ENCODE measurements at regions not wholly inside any gene's neighbourhood (a gene's known extent, or its start where the extent isn't known, plus 50 kb on each side); places are given as distances from the start of the nearest gene placed in this dataset.

GRCh38 chr10:130339091-130339490 lies 202.9 kb downstream of the GLRX3 start:
- no peak for TF ChIP-seq EZH2 (IDR thresholded peaks at IDR 0.05; ENCODE audit: borderline replicate concordance, low read depth, low read length, poor library complexity, severe bottlenecking)
- TF ChIP-seq, protein P1, sequence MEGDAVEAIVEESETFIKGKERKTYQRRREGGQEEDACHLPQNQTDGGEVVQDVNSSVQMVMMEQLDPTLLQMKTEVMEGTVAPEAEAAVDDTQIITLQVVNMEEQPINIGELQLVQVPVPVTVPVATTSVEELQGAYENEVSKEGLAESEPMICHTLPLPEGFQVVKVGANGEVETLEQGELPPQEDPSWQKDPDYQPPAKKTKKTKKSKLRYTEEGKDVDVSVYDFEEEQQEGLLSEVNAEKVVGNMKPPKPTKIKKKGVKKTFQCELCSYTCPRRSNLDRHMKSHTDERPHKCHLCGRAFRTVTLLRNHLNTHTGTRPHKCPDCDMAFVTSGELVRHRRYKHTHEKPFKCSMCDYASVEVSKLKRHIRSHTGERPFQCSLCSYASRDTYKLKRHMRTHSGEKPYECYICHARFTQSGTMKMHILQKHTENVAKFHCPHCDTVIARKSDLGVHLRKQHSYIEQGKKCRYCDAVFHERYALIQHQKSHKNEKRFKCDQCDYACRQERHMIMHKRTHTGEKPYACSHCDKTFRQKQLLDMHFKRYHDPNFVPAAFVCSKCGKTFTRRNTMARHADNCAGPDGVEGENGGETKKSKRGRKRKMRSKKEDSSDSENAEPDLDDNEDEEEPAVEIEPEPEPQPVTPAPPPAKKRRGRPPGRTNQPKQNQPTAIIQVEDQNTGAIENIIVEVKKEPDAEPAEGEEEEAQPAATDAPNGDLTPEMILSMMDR (conservative IDR thresholded peaks at IDR 0.05; ENCODE audit: low read depth, low read length) = no peak
- H3K9me3 ChIP-seq (ENCODE audit: low read depth, low read length, poor library complexity, severe bottlenecking) = no peaks in the 10 kb centered on the region
- POLR2A ChIA-PET (ENCODE audit: low non-redundant PET) = no interaction called here

DNA sequence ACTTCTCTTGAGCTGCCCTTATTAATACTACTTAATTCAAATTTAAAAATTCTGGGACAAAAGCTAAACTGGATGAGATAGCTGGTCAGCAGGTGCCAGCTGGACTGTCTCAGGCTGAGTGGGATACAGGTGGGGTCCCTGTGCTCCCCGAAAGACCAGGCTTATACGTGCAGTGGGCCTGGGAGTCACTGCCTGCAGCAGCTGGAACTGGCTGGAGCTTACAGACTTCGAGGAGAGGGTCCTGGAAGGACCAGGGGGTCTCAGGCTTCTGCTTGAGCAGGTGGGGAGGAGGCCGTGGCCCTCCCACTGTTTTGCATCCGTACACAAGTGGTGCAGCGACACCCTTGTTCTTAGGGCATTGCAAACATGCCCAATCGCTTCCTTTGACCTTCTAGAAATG lies 203.7 kb downstream of the GLRX3 start:
- BruUV-seq (replicated peaks) = no TSS peak
- no peak for DNase-seq (ENCODE audit: low spot score)
- Histone ChIP-seq H3K4me1 (ENCODE audit: insufficient read depth, low read length, poor library complexity, severe bottlenecking) (no peaks in the 10 kb centered on the region), H3K27ac (ENCODE audit: low read depth, low read length, poor library complexity, severe bottlenecking) (no peak overlapping the region), H3K4me3 (ENCODE audit: low read depth, low read length, poor library complexity, severe bottlenecking) (no peak overlapping the region), H3K9me3 (ENCODE audit: low read depth, low read length, poor library complexity, severe bottlenecking) (no peaks in the 10 kb centered on the region), H3K36me3 (ENCODE audit: insufficient read depth, low read length, poor library complexity, severe bottlenecking) (no peaks in the 10 kb centered on the region), H3K27me3 (replicated peaks; ENCODE audit: insufficient read depth, low read depth, low read length, poor library complexity) (no peaks in the 10 kb centered on the region)
- POLR2A ChIA-PET (ENCODE audit: low non-redundant PET) = no interaction called here
- CTCF ChIA-PET = no interaction called here
- intact Hi-C loops (cut with micrococcal nuclease; ENCODE audit: unreplicated experiment) = loop anchor here (10.0 kb wide), 1 partner anchor 1445 kb away; no protein-coding TSS in a partner anchor
- TF ChIP-seq, protein P1 (conservative IDR thresholded peaks at IDR 0.05; ENCODE audit: low read depth, low read length) = no peak
- no peak for TF ChIP-seq EZH2 (IDR thresholded peaks at IDR 0.05; ENCODE audit: borderline replicate concordance, low read depth, low read length, poor library complexity, severe bottlenecking)

More at GRCh38 chr10:130339091-130339490, 202.9 kb downstream of the GLRX3 start:
- Histone ChIP-seq H3K4me1 (ENCODE audit: insufficient read depth, low read length, poor library complexity, severe bottlenecking) (no peaks in the 10 kb centered on the region), H3K36me3 (ENCODE audit: insufficient read depth, low read length, poor library complexity, severe bottlenecking) (no peaks in the 10 kb centered on the region), H3K4me3 (ENCODE audit: low read depth, low read length, poor library complexity, severe bottlenecking) (no peak overlapping the region), H3K27ac (ENCODE audit: low read depth, low read length, poor library complexity, severe bottlenecking) (no peak overlapping the region), H3K27me3 (replicated peaks; ENCODE audit: insufficient read depth, low read depth, low read length, poor library complexity) (no peaks in the 10 kb centered on the region)
- DNase-seq (ENCODE audit: low spot score) = no peak
- intact Hi-C loops (cut with micrococcal nuclease; ENCODE audit: unreplicated experiment) = no loop called here
- CTCF ChIA-PET = no interaction called here
- BruUV-seq (replicated peaks) = no TSS peak

- CTCF ChIA-PET = interaction anchor here (0.5 kb wide), 1 partner anchor 303 kb away, joined by 3 read pairs; no protein-coding TSS in a partner anchor
- no peak overlapping the region for H3K4me3 ChIP-seq (ENCODE audit: low read depth, low read length, poor library complexity, severe bottlenecking)
- no peaks in the 10 kb centered on the region for H3K36me3 ChIP-seq (ENCODE audit: insufficient read depth, low read length, poor library complexity, severe bottlenecking)
- POLR2A ChIA-PET (ENCODE audit: low non-redundant PET) = no interaction called here
- intact Hi-C loops (cut with micrococcal nuclease; ENCODE audit: unreplicated experiment) = loop anchor here (10.0 kb wide), 1 partner anchor 1444 kb away; no protein-coding TSS in a partner anchor
- H3K27me3 ChIP-seq (replicated peaks; ENCODE audit: insufficient read depth, low read depth, low read length, poor library complexity) = no peaks in the 10 kb centered on the region
- no peaks in the 10 kb centered on the region for H3K4me1 ChIP-seq (ENCODE audit: insufficient read depth, low read length, poor library complexity, severe bottlenecking)
- TF ChIP-seq, protein P1 (conservative IDR thresholded peaks at IDR 0.05; ENCODE audit: low read depth, low read length) = no peak
- TF ChIP-seq EZH2 (IDR thresholded peaks at IDR 0.05; ENCODE audit: borderline replicate concordance, low read depth, low read length, poor library complexity, severe bottlenecking) = no peak
- DNase-seq (ENCODE audit: low spot score) = no peak
- no TSS peak for BruUV-seq (replicated peaks)
- no peak overlapping the region for H3K27ac ChIP-seq (ENCODE audit: low read depth, low read length, poor library complexity, severe bottlenecking)
- no peaks in the 10 kb centered on the region for H3K9me3 ChIP-seq (ENCODE audit: low read depth, low read length, poor library complexity, severe bottlenecking)
These were observed 204.6 kb downstream of the GLRX3 start for GRCh38 chr10:130340816-130341215.

Data from A673 (cell line).